Gastrocnemius medialis (tissue), 4 donors: ENCODE measurements at regions not wholly inside any gene's neighbourhood (a gene's known extent, or its start where the extent isn't known, plus 50 kb on each side); places are given as distances from the start of the nearest gene placed in this dataset.

Experiments
- CTCF ChIP-seq, 5 experiments: fragments of 450-650 bp in 3 of 5; fragments of 200-600 bp in 2 of 5; sonication (generic) in 2 of 5; IDR thresholded peaks in 4 of 5; conservative IDR thresholded peaks in 1 of 5; 1 replicate in 4 of 5; 2 replicates in 1 of 5; pipeline ENCODE4 v1.5.1; 2016 to 2019; ENCODE audit warnings: antibody characterized with exemption in 5 of 5, mild to moderate bottlenecking in 3 of 5, moderate library complexity in 3 of 5
- POLR2A ChIP-seq, 2 donors: fragments of 450-650 bp; IDR thresholded peaks; one replicate each; pipeline ENCODE4 v1.6.1; 2017; ENCODE audit warnings: antibody characterized with exemption in 2 of 2, mild to moderate bottlenecking in 2 of 2, moderate library complexity in 2 of 2

GRCh38 chr2:56688661-56689060 is 504.9 kb downstream of the CCDC85A start:
- TF ChIP-seq POLR2A (IDR thresholded peaks at IDR 0.05) = no peak
- no peak for TF ChIP-seq CTCF (IDR thresholded peaks at IDR 0.05 in 4 of 5, conservative IDR thresholded peaks at IDR 0.05 in 1 of 5)
